Nephron (organoid): ENCODE measurements at regions not wholly inside any gene's neighbourhood (a gene's known extent, or its start where the extent isn't known, plus 50 kb on each side); places are given as distances from the start of the nearest gene placed in this dataset.
A peak's percentile ranks its signal among the peaks of the same experiment; 100 is the strongest.

Source experiments
- H3K27ac Mint-ChIP-seq, 3 experiments: 2 replicates each; pipeline ENCODE4 v1.8.0; 2020; ENCODE audit warnings: mixed read lengths in 3 of 3, mild to moderate bottlenecking in 2 of 3, moderate library complexity in 1 of 3
- H3K27me3 Mint-ChIP-seq: 2 replicates; pipeline ENCODE4 v1.8.0; 2021; ENCODE audit warnings: low read depth, mild to moderate bottlenecking, moderate library complexity, mixed read lengths
- H3K36me3 Mint-ChIP-seq: 2 replicates; pipeline ENCODE4 v1.8.0; 2020; ENCODE audit warnings: low read depth, mixed read lengths
- H3K4me1 Mint-ChIP-seq: 2 replicates; pipeline ENCODE4 v1.8.0; 2020; ENCODE audit warnings: mixed read lengths
- H3K4me3 Mint-ChIP-seq, 3 experiments: 2 replicates each; pipeline ENCODE4 v1.8.0; 2020; ENCODE audit warnings: mild to moderate bottlenecking in 3 of 3, mixed read lengths in 3 of 3, moderate library complexity in 2 of 3
- H3K9me3 Mint-ChIP-seq: 2 replicates; pipeline ENCODE4 v1.8.0; 2020; ENCODE audit warnings: mixed read lengths
- TF ChIP-seq, protein P1 (sequence below), 3 experiments: fragments of 200-600 bp; sonication (generic); IDR thresholded peaks; one replicate each; pipeline ENCODE4 v1.5.0; 2021; ENCODE audit warnings: antibody characterized with exemption in 3 of 3; ENCODE audit not compliant: unreplicated experiment in 3 of 3

DNA sequence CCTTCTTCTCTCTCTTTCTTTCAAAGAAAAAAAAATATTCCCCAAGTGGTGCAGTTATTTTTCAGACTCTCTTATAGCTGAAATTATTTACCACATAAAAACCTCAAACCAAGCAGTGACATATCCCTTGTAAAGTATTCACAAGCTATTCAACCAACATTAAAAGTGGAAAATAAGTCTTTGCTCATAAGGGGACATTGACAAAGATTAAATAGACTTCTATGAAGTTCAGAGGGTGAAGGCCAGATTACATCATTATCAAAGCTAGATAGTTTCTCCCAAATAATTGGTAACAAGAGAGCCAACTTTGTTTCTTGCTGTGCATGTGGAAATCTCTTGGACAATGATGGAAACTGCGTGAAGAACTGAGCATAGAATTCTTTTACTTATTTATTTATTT, 379.8 kb upstream of the RSPO3 start:
- peaks cover 32% of the 10 kb centered on the region for H3K4me1 Mint-ChIP-seq
- H3K27me3 Mint-ChIP-seq, result no peaks in the 10 kb centered on the region
- H3K36me3 Mint-ChIP-seq, result no peaks in the 10 kb centered on the region
- TF ChIP-seq, protein P1, sequence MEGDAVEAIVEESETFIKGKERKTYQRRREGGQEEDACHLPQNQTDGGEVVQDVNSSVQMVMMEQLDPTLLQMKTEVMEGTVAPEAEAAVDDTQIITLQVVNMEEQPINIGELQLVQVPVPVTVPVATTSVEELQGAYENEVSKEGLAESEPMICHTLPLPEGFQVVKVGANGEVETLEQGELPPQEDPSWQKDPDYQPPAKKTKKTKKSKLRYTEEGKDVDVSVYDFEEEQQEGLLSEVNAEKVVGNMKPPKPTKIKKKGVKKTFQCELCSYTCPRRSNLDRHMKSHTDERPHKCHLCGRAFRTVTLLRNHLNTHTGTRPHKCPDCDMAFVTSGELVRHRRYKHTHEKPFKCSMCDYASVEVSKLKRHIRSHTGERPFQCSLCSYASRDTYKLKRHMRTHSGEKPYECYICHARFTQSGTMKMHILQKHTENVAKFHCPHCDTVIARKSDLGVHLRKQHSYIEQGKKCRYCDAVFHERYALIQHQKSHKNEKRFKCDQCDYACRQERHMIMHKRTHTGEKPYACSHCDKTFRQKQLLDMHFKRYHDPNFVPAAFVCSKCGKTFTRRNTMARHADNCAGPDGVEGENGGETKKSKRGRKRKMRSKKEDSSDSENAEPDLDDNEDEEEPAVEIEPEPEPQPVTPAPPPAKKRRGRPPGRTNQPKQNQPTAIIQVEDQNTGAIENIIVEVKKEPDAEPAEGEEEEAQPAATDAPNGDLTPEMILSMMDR (IDR thresholded peaks at IDR 0.05; ENCODE audit: unreplicated experiment in 3 of 3), result no peak
- H3K4me3 Mint-ChIP-seq, result no peak overlapping the region
- no peaks in the 10 kb centered on the region for H3K9me3 Mint-ChIP-seq
- H3K27ac Mint-ChIP-seq, result peak overlapping the region; percentile 91 to 94 (median 92)

DNA sequence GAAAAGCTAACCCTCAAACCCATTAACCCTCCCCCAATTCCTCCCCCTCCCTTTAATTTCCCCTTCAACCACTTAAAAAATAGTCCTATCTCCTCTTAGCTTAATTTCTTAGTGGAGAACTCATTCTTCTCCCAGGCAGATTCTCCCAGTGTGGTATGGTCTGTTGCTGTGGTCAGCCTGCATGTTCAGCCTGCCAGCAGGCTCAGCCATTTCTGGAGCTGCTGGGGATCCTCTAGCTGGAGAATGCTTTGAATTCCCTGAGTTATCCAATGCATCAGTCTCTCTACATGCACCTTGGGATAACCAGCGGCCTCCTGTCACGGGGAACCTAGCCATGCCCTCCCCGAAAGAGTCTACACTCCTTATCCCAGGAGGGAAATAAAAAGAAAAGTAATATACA, 375.4 kb upstream of the RSPO3 start:
- TF ChIP-seq, protein P1 (IDR thresholded peaks at IDR 0.05; ENCODE audit: unreplicated experiment in 3 of 3), result no peak
- H3K4me3 Mint-ChIP-seq, result no peak overlapping the region
- H3K9me3 Mint-ChIP-seq, result peaks cover 18% of the 10 kb centered on the region
- H3K36me3 Mint-ChIP-seq, result peaks cover 6% of the 10 kb centered on the region
- H3K27ac Mint-ChIP-seq, result peak overlapping the region; percentile 33 to 91 (median 75)
- H3K4me1 Mint-ChIP-seq, result peaks cover 27% of the 10 kb centered on the region
- no peaks in the 10 kb centered on the region for H3K27me3 Mint-ChIP-seq

DNA sequence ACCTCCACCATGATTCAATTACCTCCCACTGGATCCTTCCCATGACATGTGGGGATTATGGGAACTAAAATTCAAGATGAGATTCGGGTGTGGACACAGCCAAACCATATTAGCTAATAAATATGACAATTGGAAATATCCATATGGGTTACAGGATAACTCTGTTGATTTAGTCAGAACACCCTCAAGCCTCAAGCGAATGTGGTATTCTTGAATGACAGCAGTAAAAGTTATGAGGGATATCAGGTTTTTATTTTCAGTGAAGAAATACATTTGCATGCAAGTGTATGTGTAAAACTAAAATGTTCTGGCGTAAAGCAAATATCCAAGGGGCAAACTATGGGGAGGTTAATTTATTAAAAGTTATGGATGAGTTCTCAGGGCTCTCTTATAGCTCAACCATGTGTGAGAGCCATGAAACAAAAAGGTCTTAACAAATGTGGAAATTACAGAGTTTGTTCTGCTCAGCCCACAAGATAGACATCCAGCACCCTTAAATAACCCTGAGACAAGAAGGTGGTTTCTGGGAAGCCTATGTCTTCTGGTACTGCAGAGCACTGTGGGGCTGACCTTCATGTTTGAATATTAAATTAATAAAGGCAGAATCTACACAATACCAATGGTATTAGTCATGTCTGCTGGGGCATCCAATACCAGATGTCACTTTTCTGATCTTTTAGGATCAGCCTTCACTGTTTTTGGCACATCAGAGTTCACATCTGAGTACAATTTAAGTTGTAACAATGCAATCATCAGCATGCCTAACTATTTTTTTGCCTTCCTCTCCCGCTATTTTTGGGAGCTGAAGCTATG, 370.5 kb upstream of the RSPO3 start:
- H3K9me3 Mint-ChIP-seq, result peaks cover 42% of the 10 kb centered on the region
- peaks cover 11% of the 10 kb centered on the region for H3K36me3 Mint-ChIP-seq
- no peak overlapping the region for H3K4me3 Mint-ChIP-seq
- H3K4me1 Mint-ChIP-seq, result peaks cover 9% of the 10 kb centered on the region
- no peaks in the 10 kb centered on the region for H3K27me3 Mint-ChIP-seq
- H3K27ac Mint-ChIP-seq, result no peak overlapping the region
- TF ChIP-seq, protein P1 (IDR thresholded peaks at IDR 0.05; ENCODE audit: unreplicated experiment in 3 of 3), result no peak

DNA sequence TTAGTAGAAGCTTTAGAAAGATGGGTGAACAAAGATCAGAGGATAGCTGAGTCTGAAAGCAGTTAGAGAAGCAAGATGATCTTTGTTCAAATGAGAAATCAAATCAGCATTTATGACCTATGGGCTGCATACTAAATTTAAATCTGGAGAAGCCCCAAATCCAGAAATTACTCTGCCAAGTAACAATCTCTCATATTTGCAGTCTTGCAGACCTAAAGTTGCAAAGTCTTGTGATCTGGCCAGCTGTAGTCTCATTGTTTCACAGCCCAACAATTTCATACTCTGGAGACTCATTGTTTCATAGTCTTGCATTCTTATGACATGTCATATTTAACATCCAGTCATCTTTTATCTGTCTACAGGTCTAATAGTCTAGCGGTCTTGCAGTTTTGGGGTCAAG, 364.9 kb upstream of the RSPO3 start:
- Mint-ChIP-seq H3K9me3 (peaks cover 42% of the 10 kb centered on the region), H3K27ac (peak overlapping the region in 2 of 3 experiments; percentile 84 to 87), H3K27me3 (no peaks in the 10 kb centered on the region), H3K4me3 (no peak overlapping the region), H3K36me3 (peaks cover 5% of the 10 kb centered on the region), H3K4me1 (peaks cover 11% of the 10 kb centered on the region)
- TF ChIP-seq, protein P1 (IDR thresholded peaks at IDR 0.05; ENCODE audit: unreplicated experiment in 3 of 3), result no peak

DNA sequence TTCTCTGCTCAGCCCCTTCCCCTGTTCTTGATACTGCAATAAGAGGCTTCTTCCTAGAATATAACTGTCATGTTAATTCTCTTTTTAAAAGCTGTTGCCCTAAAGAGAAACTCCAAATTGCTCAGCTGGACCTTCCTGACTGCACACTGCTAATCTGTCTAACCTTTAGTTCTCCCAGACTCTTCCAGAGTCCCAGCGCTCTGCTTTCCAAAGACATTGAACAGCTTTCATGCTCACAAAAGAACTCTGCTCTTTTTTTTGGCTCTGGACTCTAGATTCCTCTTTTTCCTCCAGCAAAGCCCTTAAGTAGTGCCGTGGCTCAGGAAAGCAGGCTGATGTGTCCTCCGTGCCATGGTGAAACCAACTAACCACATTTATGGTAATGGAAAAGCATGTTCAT, 356.6 kb upstream of the RSPO3 start:
- TF ChIP-seq, protein P1 (IDR thresholded peaks at IDR 0.05; ENCODE audit: unreplicated experiment in 3 of 3), result no peak
- no peaks in the 10 kb centered on the region for H3K36me3 Mint-ChIP-seq
- peak overlapping the region in 2 of 3 experiments; percentile 2 to 39 for H3K27ac Mint-ChIP-seq
- peaks cover 12% of the 10 kb centered on the region for H3K4me1 Mint-ChIP-seq
- peaks cover 4% of the 10 kb centered on the region for H3K27me3 Mint-ChIP-seq
- no peak overlapping the region for H3K4me3 Mint-ChIP-seq
- H3K9me3 Mint-ChIP-seq, result peaks cover 6% of the 10 kb centered on the region

DNA sequence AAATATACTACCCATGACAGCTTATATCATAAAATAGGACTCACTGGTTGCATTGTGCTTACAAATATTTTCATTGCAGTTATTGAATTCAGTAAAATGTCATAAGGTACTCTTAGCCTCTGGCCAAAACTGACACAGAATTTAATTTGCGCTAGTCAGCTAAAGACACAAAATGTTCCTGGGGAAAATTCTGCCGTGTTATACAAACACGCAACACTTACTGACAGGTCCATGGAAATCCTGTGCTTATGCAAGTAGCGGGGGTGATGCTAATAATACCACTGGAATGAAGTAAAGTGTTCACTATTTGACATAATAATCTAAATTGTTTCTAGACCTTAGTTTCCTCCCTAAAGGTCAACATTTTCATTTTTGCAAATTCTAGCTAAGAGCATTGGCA, 354.4 kb upstream of the RSPO3 start:
- peaks cover 4% of the 10 kb centered on the region for H3K27me3 Mint-ChIP-seq
- no peaks in the 10 kb centered on the region for H3K9me3 Mint-ChIP-seq
- H3K27ac Mint-ChIP-seq, result peak overlapping the region in 1 of 3 experiments; percentile 0
- H3K4me3 Mint-ChIP-seq, result no peak overlapping the region
- H3K36me3 Mint-ChIP-seq, result no peaks in the 10 kb centered on the region
- peaks cover 22% of the 10 kb centered on the region for H3K4me1 Mint-ChIP-seq
- TF ChIP-seq, protein P1 (IDR thresholded peaks at IDR 0.05; ENCODE audit: unreplicated experiment in 3 of 3), result no peak
